ENCODE measurements at regions not wholly inside any gene's neighbourhood (a gene's known extent, or its start where the extent isn't known, plus 50 kb on each side); places are given as distances from the start of the nearest gene placed in this dataset.
A peak's percentile ranks its signal among the peaks of the same experiment; 100 is the strongest.
"Not testable (repeated sequence)": the region's sequence is repeated elsewhere in the genome, so short reads cannot be mapped to it uniquely, and the experiment has no call there.

DNA sequence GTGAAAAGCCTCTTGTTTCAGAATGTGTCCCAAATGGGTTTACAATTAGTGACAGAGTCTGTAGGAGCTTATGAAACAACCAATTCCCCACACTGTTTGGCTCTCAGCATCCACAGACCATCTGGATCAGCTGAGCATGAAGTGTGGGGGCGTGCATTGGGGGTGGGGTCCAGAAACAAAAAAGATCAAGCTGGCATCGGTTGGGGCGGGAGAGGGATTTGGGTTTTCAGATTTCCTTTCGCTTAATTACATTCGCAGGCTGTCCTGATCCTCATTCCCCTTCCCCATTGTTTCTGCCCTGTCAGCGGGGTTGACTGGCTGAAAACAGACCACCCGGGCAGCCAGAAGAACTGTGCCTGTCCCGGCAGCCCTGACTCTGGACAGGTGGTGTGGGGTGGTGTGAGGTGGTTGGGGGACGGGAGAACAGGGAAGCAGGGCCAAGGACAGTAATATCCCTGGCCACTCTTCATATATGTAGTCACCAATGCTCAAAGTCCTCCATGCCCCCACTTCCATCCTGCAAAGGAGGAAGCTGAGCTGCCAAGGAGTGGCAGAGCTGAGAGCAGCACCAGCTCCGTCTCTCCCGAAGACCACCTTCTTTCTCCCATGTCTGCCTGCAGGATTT, 92.0 kb downstream of the IER5 start:
- no peaks in the 10 kb centered on the region for H3K27me3 ChIP-seq (ENCODE audit: control insufficient read depth in 1 of 2, insufficient read depth in 2 of 2, low read length in 2 of 2)
- H3K36me3 ChIP-seq (ENCODE audit: control insufficient read depth in 1 of 2, insufficient read depth in 2 of 2, low read length in 2 of 2): no peaks in the 10 kb centered on the region
- H3K9me3 ChIP-seq (ENCODE audit: control insufficient read depth in 1 of 2, low read length in 2 of 2): no peaks in the 10 kb centered on the region
- peaks cover 21 to 24% of the 10 kb centered on the region in 2 donors for H3K4me1 ChIP-seq (ENCODE audit: control insufficient read depth in 1 of 2, insufficient read depth in 2 of 2, low read length in 2 of 2)
- H3K4me3 ChIP-seq (ENCODE audit: low read depth in 1 of 2, low read length in 2 of 2): no peak overlapping the region
- no peak overlapping the region for H3K9ac ChIP-seq (ENCODE audit: low read depth in 1 of 2, low read length in 2 of 2)
- H3K27ac ChIP-seq (ENCODE audit: low read depth, low read length): no peak overlapping the region

DNA sequence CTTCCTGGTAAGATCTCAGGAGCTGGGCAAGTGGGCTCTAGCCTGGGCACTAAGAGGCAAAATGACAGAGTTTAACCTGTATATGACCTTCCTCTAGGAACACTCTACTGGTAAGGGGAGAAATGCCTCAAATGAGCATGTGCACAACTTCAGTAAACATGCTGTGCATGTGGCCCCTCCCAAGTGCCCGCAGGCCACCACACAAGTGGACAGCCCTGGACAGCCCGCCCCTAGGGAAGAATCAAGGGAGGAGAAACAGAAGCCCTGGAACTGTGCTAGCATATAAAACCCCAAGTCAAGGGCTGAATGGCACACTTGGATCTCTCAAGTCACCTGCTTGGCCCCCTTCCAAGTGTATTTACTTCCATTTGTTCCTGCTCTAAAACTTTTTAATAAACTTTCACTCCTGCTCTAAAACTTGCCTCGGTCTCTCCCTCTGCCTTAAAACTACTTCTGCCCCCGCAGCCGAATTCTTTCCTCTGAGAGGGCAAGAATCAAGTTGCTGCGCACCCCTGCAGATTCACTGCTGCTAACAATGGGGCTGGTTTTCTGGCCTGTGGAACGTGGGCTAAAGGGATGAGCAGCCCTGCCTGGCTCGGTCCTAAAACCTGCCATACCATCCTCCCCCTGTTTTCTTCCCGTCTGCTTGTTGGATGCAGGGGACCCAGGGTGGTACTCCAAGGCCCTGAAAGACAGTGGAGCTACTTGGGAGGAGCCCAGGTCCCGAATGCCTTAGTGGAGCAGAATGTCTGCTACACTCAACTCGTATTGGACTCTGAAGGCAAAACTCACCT, 93.5 kb downstream of the IER5 start:
- H3K27me3 ChIP-seq (ENCODE audit: control insufficient read depth in 1 of 2, insufficient read depth in 2 of 2, low read length in 2 of 2): no peaks in the 10 kb centered on the region
- no peaks in the 10 kb centered on the region for H3K36me3 ChIP-seq (ENCODE audit: control insufficient read depth in 1 of 2, insufficient read depth in 2 of 2, low read length in 2 of 2)
- no peak overlapping the region for H3K4me3 ChIP-seq (ENCODE audit: low read depth in 1 of 2, low read length in 2 of 2)
- H3K4me1 ChIP-seq (ENCODE audit: control insufficient read depth in 1 of 2, insufficient read depth in 2 of 2, low read length in 2 of 2): peaks cover 13 to 15% of the 10 kb centered on the region in 2 donors
- H3K9me3 ChIP-seq (ENCODE audit: control insufficient read depth in 1 of 2, low read length in 2 of 2): no peaks in the 10 kb centered on the region
- H3K27ac ChIP-seq (ENCODE audit: low read depth, low read length): no peak overlapping the region
- H3K9ac ChIP-seq (ENCODE audit: low read depth in 1 of 2, low read length in 2 of 2): no peak overlapping the region

DNA sequence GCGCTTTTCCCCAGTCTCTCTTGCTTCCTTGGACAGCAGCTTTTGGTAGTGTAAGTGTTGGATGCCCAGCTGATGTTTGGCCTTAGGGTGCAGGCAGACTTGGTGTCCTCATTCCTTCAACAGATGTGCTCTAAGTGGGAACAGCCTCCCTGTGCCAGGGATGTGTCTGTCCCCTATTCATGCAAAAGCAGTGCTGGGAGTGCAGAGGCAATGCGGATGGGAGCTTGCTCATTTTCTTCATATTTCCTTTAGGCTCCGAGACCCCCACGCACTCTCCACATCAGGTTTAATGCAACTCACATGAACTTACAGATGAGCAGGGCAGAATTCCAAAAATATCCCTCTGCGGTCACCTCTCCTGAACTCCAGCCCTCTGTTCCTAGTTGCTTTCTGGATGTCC, 96.1 kb downstream of the IER5 start:
- no peak overlapping the region for H3K27ac ChIP-seq (ENCODE audit: low read depth, low read length)
- no peak overlapping the region for H3K9ac ChIP-seq (ENCODE audit: low read depth in 1 of 2, low read length in 2 of 2)
- no peaks in the 10 kb centered on the region for H3K9me3 ChIP-seq (ENCODE audit: control insufficient read depth in 1 of 2, low read length in 2 of 2)
- H3K4me3 ChIP-seq (ENCODE audit: low read depth in 1 of 2, low read length in 2 of 2): no peak overlapping the region
- H3K4me1 ChIP-seq (ENCODE audit: control insufficient read depth in 1 of 2, insufficient read depth in 2 of 2, low read length in 2 of 2): peaks cover 10 to 13% of the 10 kb centered on the region in 2 donors
- H3K36me3 ChIP-seq (ENCODE audit: control insufficient read depth in 1 of 2, insufficient read depth in 2 of 2, low read length in 2 of 2): no peaks in the 10 kb centered on the region
- H3K27me3 ChIP-seq (ENCODE audit: control insufficient read depth in 1 of 2, insufficient read depth in 2 of 2, low read length in 2 of 2): peaks cover 0 to 6% of the 10 kb centered on the region in 2 donors

DNA sequence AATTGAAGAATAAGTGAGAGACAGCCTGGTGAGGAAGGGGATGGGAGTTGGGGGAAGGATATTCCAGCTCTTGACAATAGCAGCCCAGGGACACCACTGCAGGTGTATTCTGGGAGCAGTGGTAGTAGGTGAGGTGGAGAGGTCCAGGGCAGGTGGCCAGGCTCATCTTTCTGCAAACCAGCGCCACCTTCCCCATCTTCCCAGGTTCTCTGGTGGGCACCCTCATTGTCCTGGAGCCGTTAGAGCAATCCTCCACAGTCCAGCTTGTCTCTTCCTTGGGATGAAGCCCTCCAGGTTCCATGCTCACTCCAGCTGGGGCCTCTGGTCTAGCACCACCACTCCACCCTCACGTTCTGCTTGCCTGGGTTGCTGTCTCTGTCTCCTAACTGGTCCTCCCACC, 97.0 kb downstream of the IER5 start:
- Histone ChIP-seq H3K27ac (ENCODE audit: low read depth, low read length) (no peak overlapping the region), H3K9ac (ENCODE audit: low read depth in 1 of 2, low read length in 2 of 2) (no peak overlapping the region), H3K4me3 (ENCODE audit: low read depth in 1 of 2, low read length in 2 of 2) (no peak overlapping the region), H3K9me3 (ENCODE audit: control insufficient read depth in 1 of 2, low read length in 2 of 2) (no peaks in the 10 kb centered on the region), H3K4me1 (ENCODE audit: control insufficient read depth in 1 of 2, insufficient read depth in 2 of 2, low read length in 2 of 2) (peaks cover 6 to 12% of the 10 kb centered on the region in 2 donors), H3K36me3 (ENCODE audit: control insufficient read depth in 1 of 2, insufficient read depth in 2 of 2, low read length in 2 of 2) (no peaks in the 10 kb centered on the region), H3K27me3 (ENCODE audit: control insufficient read depth in 1 of 2, insufficient read depth in 2 of 2, low read length in 2 of 2) (peaks cover 0 to 8% of the 10 kb centered on the region in 2 donors)

DNA sequence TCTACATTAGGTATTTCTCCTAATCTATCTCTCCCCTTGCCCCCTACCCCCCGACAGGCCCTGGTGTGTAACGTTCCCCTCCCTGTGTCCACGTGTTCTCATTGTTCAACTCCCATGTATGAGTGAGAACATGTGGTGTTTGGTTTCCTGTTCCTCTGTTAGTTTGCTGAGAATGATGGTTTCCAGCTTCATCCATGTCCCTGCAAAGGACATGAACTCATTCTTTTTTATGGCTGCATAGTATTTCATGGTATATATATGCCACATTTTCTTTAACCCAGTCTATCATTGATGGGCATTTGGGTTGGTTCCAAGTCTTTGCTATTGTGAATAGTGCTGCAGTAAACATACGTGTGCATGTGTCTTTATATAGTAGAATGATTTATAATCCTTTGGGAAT, 97.6 kb downstream of the IER5 start:
- H3K4me3 ChIP-seq (ENCODE audit: low read depth in 1 of 2, low read length in 2 of 2); H3K27ac ChIP-seq (ENCODE audit: low read depth, low read length); H3K9me3 ChIP-seq (ENCODE audit: control insufficient read depth in 1 of 2, low read length in 2 of 2); H3K27me3 ChIP-seq (ENCODE audit: control insufficient read depth in 1 of 2, insufficient read depth in 2 of 2, low read length in 2 of 2); H3K4me1 ChIP-seq (ENCODE audit: control insufficient read depth in 1 of 2, insufficient read depth in 2 of 2, low read length in 2 of 2); H3K9ac ChIP-seq (ENCODE audit: low read depth in 1 of 2, low read length in 2 of 2); H3K36me3 ChIP-seq (ENCODE audit: control insufficient read depth in 1 of 2, insufficient read depth in 2 of 2, low read length in 2 of 2): not testable (repeated sequence)

DNA sequence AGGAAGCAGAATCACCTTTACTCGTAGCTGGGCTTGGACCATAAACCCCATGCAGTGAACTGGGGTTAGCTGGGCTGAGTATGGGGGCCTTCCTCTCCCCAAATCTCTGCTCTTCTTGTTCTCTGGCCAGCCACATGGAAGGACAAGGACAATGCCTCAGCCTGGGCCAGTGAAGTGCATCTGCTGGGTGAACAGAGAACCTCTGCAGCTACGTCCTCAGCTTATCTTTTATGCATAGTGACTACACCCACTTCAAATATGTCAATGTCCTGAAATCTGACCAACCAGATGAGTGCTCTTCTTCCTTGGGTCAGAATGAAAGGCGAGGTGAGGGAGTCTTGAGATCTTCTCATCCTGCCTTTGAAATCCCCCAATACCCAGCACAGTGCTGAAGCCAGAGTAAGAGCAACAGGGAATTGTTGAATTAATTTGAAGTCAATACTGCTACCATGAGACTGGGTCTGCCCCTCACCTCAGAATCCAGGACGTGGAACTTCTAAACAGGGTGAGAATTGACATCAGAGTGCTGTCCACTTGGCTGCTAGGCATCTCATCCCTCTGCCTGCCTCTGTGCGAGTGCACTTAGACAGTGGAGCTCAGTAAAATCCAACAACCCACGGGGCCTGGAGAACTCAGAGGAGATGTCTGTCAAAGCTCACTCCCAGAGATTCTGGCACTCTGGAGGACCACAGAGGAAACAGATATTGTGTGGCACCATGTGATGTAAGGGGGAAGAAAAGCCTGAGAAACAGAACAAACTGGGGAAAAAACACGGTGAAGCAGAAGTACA, 99.0 kb downstream of the IER5 start:
- Histone ChIP-seq H3K4me3 (ENCODE audit: low read depth in 1 of 2, low read length in 2 of 2) (no peak overlapping the region), H3K4me1 (ENCODE audit: control insufficient read depth in 1 of 2, insufficient read depth in 2 of 2, low read length in 2 of 2) (peaks cover 6 to 7% of the 10 kb centered on the region in 2 donors), H3K36me3 (ENCODE audit: control insufficient read depth in 1 of 2, insufficient read depth in 2 of 2, low read length in 2 of 2) (no peaks in the 10 kb centered on the region), H3K27ac (ENCODE audit: low read depth, low read length) (no peak overlapping the region), H3K9me3 (ENCODE audit: control insufficient read depth in 1 of 2, low read length in 2 of 2) (no peaks in the 10 kb centered on the region), H3K27me3 (ENCODE audit: control insufficient read depth in 1 of 2, insufficient read depth in 2 of 2, low read length in 2 of 2) (peaks cover 0 to 9% of the 10 kb centered on the region in 2 donors), H3K9ac (ENCODE audit: low read depth in 1 of 2, low read length in 2 of 2) (no peak overlapping the region)

DNA sequence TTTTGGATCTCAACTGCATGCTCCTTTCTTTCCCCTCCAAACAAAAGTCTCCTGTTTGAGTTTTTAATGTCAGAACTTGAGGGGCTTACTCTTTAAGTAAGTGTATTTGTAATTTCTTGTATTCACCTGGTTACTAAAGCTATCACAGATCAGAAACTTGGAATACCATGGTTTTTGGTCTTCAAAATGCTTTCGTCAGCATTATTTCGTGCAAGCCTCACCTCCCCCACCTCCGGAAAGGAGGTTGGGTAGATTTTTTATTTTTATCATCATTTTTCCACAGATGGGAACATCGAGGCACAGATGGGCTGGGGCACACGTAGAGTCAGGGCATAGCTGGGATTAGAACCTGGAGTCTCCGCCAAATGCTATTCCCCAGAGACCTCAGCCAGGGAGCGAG, 100.7 kb downstream of the IER5 start:
- peak overlapping the region; percentile 6 to 54 for H3K4me3 ChIP-seq (ENCODE audit: low read depth in 1 of 2, low read length in 2 of 2)
- H3K27ac ChIP-seq (ENCODE audit: low read depth, low read length): no peak overlapping the region
- H3K36me3 ChIP-seq (ENCODE audit: control insufficient read depth in 1 of 2, insufficient read depth in 2 of 2, low read length in 2 of 2): no peaks in the 10 kb centered on the region
- no peaks in the 10 kb centered on the region for H3K9me3 ChIP-seq (ENCODE audit: control insufficient read depth in 1 of 2, low read length in 2 of 2)
- H3K9ac ChIP-seq (ENCODE audit: low read depth in 1 of 2, low read length in 2 of 2): no peak overlapping the region
- peaks cover 6 to 7% of the 10 kb centered on the region in 2 donors for H3K4me1 ChIP-seq (ENCODE audit: control insufficient read depth in 1 of 2, insufficient read depth in 2 of 2, low read length in 2 of 2)
- H3K27me3 ChIP-seq (ENCODE audit: control insufficient read depth in 1 of 2, insufficient read depth in 2 of 2, low read length in 2 of 2): peaks cover 0 to 9% of the 10 kb centered on the region in 2 donors

DNA sequence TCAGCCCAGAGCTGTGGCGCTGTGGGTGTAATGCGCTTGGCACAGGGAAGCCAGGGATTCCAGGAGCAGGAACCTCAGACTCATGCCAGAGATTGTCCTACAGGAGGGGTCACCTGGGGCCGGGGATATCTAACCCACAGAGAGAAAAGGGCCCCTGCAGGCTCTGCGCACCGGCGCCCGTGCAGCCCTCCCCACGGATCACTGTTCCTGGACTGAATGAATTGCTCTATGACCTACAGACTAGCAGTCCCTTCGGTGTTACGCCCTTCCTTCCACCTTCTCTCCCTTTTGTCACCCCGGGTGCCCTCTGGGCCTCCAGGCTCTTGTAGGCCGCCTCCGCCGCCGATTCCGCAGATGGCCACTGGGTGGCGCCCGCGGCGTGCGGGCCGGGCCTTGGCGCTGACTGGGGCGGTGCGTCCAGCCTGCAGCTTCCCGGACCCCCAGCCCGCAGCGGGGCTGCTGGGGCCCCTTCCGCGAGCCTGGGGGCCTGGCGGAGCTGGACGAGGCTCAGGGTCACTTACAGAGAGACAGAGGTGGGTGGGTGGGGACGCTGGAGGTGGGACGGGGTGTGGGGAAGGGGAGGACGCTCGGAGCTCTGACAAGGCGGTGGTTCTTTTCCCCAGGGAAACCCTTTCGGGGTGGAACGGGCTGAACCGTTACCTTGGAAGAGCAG, 101.3 kb downstream of the IER5 start:
- Histone ChIP-seq H3K9me3 (ENCODE audit: control insufficient read depth in 1 of 2, low read length in 2 of 2) (no peaks in the 10 kb centered on the region), H3K9ac (ENCODE audit: low read depth in 1 of 2, low read length in 2 of 2) (no peak overlapping the region), H3K27ac (ENCODE audit: low read depth, low read length) (no peak overlapping the region), H3K4me3 (ENCODE audit: low read depth in 1 of 2, low read length in 2 of 2) (peak overlapping the region; percentile 6 to 54), H3K27me3 (ENCODE audit: control insufficient read depth in 1 of 2, insufficient read depth in 2 of 2, low read length in 2 of 2) (peaks cover 0 to 9% of the 10 kb centered on the region in 2 donors), H3K4me1 (ENCODE audit: control insufficient read depth in 1 of 2, insufficient read depth in 2 of 2, low read length in 2 of 2) (peaks cover 6 to 7% of the 10 kb centered on the region in 2 donors), H3K36me3 (ENCODE audit: control insufficient read depth in 1 of 2, insufficient read depth in 2 of 2, low read length in 2 of 2) (no peaks in the 10 kb centered on the region)

DNA sequence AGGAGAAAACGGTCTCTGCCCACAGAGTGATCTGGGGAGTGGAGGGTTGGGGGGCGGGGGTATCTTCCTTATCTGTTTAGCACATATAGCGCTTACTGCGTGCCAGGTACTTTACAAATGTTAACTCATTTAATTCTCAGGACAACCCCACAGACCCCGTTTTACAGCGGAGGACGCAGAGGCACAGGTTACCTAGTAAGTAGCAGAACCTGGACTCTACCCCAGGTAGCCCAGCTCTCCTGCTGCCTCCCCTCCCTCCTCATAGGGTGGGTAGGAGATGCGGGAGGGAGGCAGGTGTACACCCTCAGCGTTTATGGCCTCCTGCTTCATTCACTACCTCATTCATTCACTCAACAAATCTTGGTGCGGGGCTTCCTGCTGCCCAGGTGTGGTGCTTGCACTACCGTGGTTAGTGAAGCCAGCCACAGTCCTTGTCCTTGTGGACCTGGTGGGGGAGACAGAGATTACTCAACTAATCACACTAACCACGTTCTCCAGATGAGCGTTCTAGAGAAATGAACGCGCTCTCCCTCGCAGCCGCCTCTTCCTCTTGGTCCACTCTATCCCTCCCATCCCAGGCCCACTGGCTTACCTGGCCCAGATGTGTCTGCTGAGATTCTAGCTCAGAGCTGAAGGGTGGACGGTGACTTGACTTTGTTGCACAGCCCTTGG, 102.0 kb downstream of the IER5 start:
- peaks cover 0 to 9% of the 10 kb centered on the region in 2 donors for H3K27me3 ChIP-seq (ENCODE audit: control insufficient read depth in 1 of 2, insufficient read depth in 2 of 2, low read length in 2 of 2)
- peak overlapping the region in 1 of 2 donors; percentile 54 for H3K4me3 ChIP-seq (ENCODE audit: low read depth in 1 of 2, low read length in 2 of 2)

More for the DNA sequence above, 102.0 kb downstream of the IER5 start:
- Histone ChIP-seq H3K9me3 (ENCODE audit: control insufficient read depth in 1 of 2, low read length in 2 of 2) (no peaks in the 10 kb centered on the region), H3K9ac (ENCODE audit: low read depth in 1 of 2, low read length in 2 of 2) (no peak overlapping the region), H3K36me3 (ENCODE audit: control insufficient read depth in 1 of 2, insufficient read depth in 2 of 2, low read length in 2 of 2) (no peaks in the 10 kb centered on the region), H3K4me1 (ENCODE audit: control insufficient read depth in 1 of 2, insufficient read depth in 2 of 2, low read length in 2 of 2) (peaks cover 6 to 7% of the 10 kb centered on the region in 2 donors), H3K27ac (ENCODE audit: low read depth, low read length) (no peak overlapping the region)

Data from duodenal mucosa (tissue), 2 donors.